H1 (cell line): ENCODE measurements at regions not wholly inside any gene's neighbourhood (a gene's known extent, or its start where the extent isn't known, plus 50 kb on each side); places are given as distances from the start of the nearest gene placed in this dataset.

Experiments used
- CTCF ChIA-PET: fragments of 300-600 bp; sonication (Branson Sonifier 250); formaldehyde crosslinking; loops from one replicate; lab custom pipeline; 2021; ENCODE audit not compliant: partially characterized antibody; lab: Charles Lee
- POLR2A ChIA-PET: fragments of 300-600 bp; sonication (Branson Sonifier 250); formaldehyde crosslinking; loops from one replicate; lab custom pipeline; 2021; ENCODE audit warnings: inconsistent platforms; ENCODE audit not compliant: partially characterized antibody; lab: Charles Lee
- DNase-seq, 2 experiments: peaks; one replicate each; pipeline versions ENCODE4 v3.0.0 to v3.0.0-alpha.2; 2010 to 2022; ENCODE audit warnings: low spot score in 2 of 2, low read depth in 1 of 2, mixed read lengths in 1 of 2
- FAIRE-seq: peaks from 2 replicates; lab custom pipeline; 2011; peaks lifted over from hg19 to GRCh38; lab: Jason Lieb, UNC
- H2AFZ ChIP-seq: 2 replicates; pipeline ENCODE4 v1.8.1; 2012; ENCODE audit warnings: low read length, inconsistent platforms
- H2AK5ac ChIP-seq: 2 replicates; pipeline ENCODE4 v1.6.1; 2013; ENCODE audit warnings: low read depth, low read length
- H2BK120ac ChIP-seq: replicated peaks from 2 replicates; pipeline ENCODE3; 2013; ENCODE audit warnings: low read depth, low read length, inconsistent platforms
- H2BK12ac ChIP-seq: 2 replicates; pipeline ENCODE4 v1.6.1; 2013; ENCODE audit warnings: low read depth, low read length
- H2BK15ac ChIP-seq: 2 replicates; pipeline ENCODE4 v1.6.1; 2013; ENCODE audit warnings: low read length
- H2BK20ac ChIP-seq: 2 replicates; pipeline ENCODE4 v1.6.1; 2013; ENCODE audit warnings: low read length
- H2BK5ac ChIP-seq: 2 replicates; pipeline ENCODE4 v1.6.1; 2013; ENCODE audit warnings: low read depth, low read length
- H3K14ac ChIP-seq: 2 replicates; pipeline ENCODE4 v1.6.1; 2013; ENCODE audit warnings: inconsistent platforms; ENCODE audit not compliant: insufficient read length
- H3K18ac ChIP-seq: 2 replicates; pipeline ENCODE4 v1.6.1; 2013; ENCODE audit warnings: low read length; ENCODE audit errors: extremely low read depth
- H3K23ac ChIP-seq: 2 replicates; pipeline ENCODE4 v1.6.1; 2013; ENCODE audit warnings: inconsistent platforms; ENCODE audit not compliant: insufficient read length
- H3K23me2 ChIP-seq: 2 replicates; pipeline ENCODE4 v1.6.1; 2013; ENCODE audit warnings: low read depth, low read length
- H3K27ac ChIP-seq: 2 replicates; pipeline ENCODE4 v1.6.1; 2011; ENCODE audit warnings: low read depth, low read length, inconsistent platforms
- H3K27me3 ChIP-seq, 4 experiments: replicated peaks in 1 of 4; 1 replicate in 1 of 4; 2 replicates in 3 of 4; pipeline versions ENCODE4 v1.6.1 to v1.8.1; 2011 to 2013; ENCODE audit warnings: low read length in 3 of 4, mild to moderate bottlenecking in 3 of 4, inconsistent platforms in 2 of 4, mixed read lengths in 2 of 4, moderate library complexity in 1 of 4; ENCODE audit not compliant: control insufficient read depth in 3 of 4, insufficient read depth in 3 of 4; ENCODE audit errors: extremely low read depth in 1 of 4
- H3K36me3 ChIP-seq, 4 experiments: 2 replicates each; pipeline versions ENCODE4 v1.6.1 to v1.8.1; 2011 to 2013; ENCODE audit warnings: mild to moderate bottlenecking in 4 of 4, low read length in 3 of 4, moderate library complexity in 2 of 4, control low read depth in 1 of 4, inconsistent platforms in 1 of 4; ENCODE audit not compliant: insufficient read depth in 4 of 4, control insufficient read depth in 2 of 4
- H3K4ac ChIP-seq: replicated peaks from 2 replicates; pipeline ENCODE3; 2013; ENCODE audit warnings: low read length, low read depth, mixed read lengths, inconsistent platforms; ENCODE audit not compliant: insufficient read length
- H3K4me1 ChIP-seq, 4 experiments: replicated peaks in 1 of 4; 1 replicate in 1 of 4; 2 replicates in 3 of 4; pipeline versions ENCODE4 v1.6.1 to v1.8.1; 2011 to 2013; ENCODE audit warnings: low read length in 3 of 4, inconsistent platforms in 2 of 4, mixed read lengths in 1 of 4; ENCODE audit not compliant: insufficient read depth in 4 of 4, control insufficient read depth in 3 of 4
- H3K4me2 ChIP-seq, 2 experiments: 2 replicates each; pipeline versions ENCODE4 v1.6.1 to v1.8.1; 2011 to 2013; ENCODE audit warnings: low read depth in 2 of 2, low read length in 2 of 2, control low read depth in 1 of 2, inconsistent platforms in 1 of 2, mild to moderate bottlenecking in 1 of 2; ENCODE audit not compliant: insufficient read depth in 1 of 2
- H3K4me3 ChIP-seq, 4 experiments: fragments of 200-600, 300-600 bp in 1 of 4; sonication (generic), shearing (Covaris generic), sonication (Bioruptor Twin) in 1 of 4; 2 replicates each; pipeline versions ENCODE4 v1.5.1 to v1.8.1; 2011 to 2016; ENCODE audit warnings: low read length in 4 of 4, low read depth in 3 of 4, control low read depth in 2 of 4, inconsistent platforms in 2 of 4, mild to moderate bottlenecking in 2 of 4, mixed read lengths in 1 of 4, moderate library complexity in 1 of 4; ENCODE audit not compliant: insufficient read depth in 2 of 4; ENCODE audit errors: extremely low read depth in 1 of 4
- H3K56ac ChIP-seq: replicated peaks from 2 replicates; pipeline ENCODE3; 2013; ENCODE audit warnings: low read depth, mild to moderate bottlenecking, mixed read lengths, low read length, inconsistent platforms; ENCODE audit not compliant: insufficient read length
- H3K79me1 ChIP-seq: 2 replicates; pipeline ENCODE4 v1.6.1; 2013; ENCODE audit warnings: low read depth, low read length, control low read depth
- H3K79me2 ChIP-seq, 2 experiments: 2 replicates each; pipeline versions ENCODE4 v1.6.1 to v1.8.1; 2012 to 2013; ENCODE audit warnings: low read length in 2 of 2, mild to moderate bottlenecking in 2 of 2, inconsistent platforms in 1 of 2; ENCODE audit not compliant: insufficient read depth in 2 of 2, control insufficient read depth in 1 of 2
- H3K9ac ChIP-seq, 4 experiments: replicated peaks in 1 of 4; 1 replicate in 1 of 4; 2 replicates in 3 of 4; pipeline versions ENCODE4 v1.6.1 to v1.8.1; 2011 to 2013; ENCODE audit warnings: low read depth in 3 of 4, low read length in 3 of 4, control low read depth in 2 of 4, mild to moderate bottlenecking in 2 of 4, moderate library complexity in 2 of 4, inconsistent platforms in 1 of 4; ENCODE audit errors: extremely low read depth in 1 of 4
- H3K9me3 ChIP-seq, 2 experiments: 2 replicates each; pipeline versions ENCODE4 v1.6.1 to v1.8.1; 2012 to 2013; ENCODE audit warnings: mild to moderate bottlenecking in 2 of 2, moderate library complexity in 2 of 2, control low read depth in 1 of 2, inconsistent platforms in 1 of 2, low read depth in 1 of 2, low read length in 1 of 2, mixed read lengths in 1 of 2; ENCODE audit not compliant: insufficient read depth in 2 of 2
- H4K20me1 ChIP-seq, 2 experiments: replicated peaks in 1 of 2; 2 replicates each; pipeline versions ENCODE3 to v1.8.1; 2011 to 2013; ENCODE audit warnings: inconsistent platforms in 2 of 2, low read length in 2 of 2, mild to moderate bottlenecking in 1 of 2; ENCODE audit not compliant: insufficient read depth in 2 of 2, control insufficient read depth in 1 of 2
- H4K5ac ChIP-seq: 2 replicates; pipeline ENCODE4 v1.6.1; 2013; ENCODE audit warnings: low read length, low read depth, mixed read lengths, inconsistent platforms; ENCODE audit not compliant: insufficient read length
- H4K8ac ChIP-seq: 2 replicates; pipeline ENCODE4 v1.8.0; 2013; ENCODE audit warnings: mild to moderate bottlenecking, moderate library complexity, low read length, inconsistent platforms; ENCODE audit not compliant: insufficient read depth; ENCODE audit errors: extremely low read depth
- H4K91ac ChIP-seq: replicated peaks from 2 replicates; pipeline ENCODE3; 2013; ENCODE audit warnings: low read length, mixed read lengths, inconsistent platforms; ENCODE audit not compliant: insufficient read length
- BACH1 ChIP-seq: IDR thresholded peaks from 2 replicates; pipeline ENCODE4 v1.6.1; 2012; ENCODE audit warnings: low read length, improper control_type of control experiment
- CHD1 ChIP-seq: IDR thresholded peaks from 2 replicates; pipeline ENCODE4 v1.6.1; 2012; ENCODE audit warnings: low read depth, low read length, improper control_type of control experiment
- EGR1 ChIP-seq: IDR thresholded peaks from 2 replicates; pipeline ENCODE4 v1.6.1; 2011; ENCODE audit warnings: low read depth, low read length, borderline replicate concordance
- NANOG ChIP-seq: IDR thresholded peaks from 2 replicates; pipeline ENCODE4 v1.6.1; 2011; ENCODE audit warnings: low read length, low read depth, mild to moderate bottlenecking, inconsistent platforms; ENCODE audit not compliant: insufficient read depth, poor library complexity, severe bottlenecking
- POU5F1 ChIP-seq: IDR thresholded peaks from 2 replicates; pipeline ENCODE4 v1.6.1; 2011; ENCODE audit warnings: low read depth, mild to moderate bottlenecking, low read length, moderate library complexity
- RNF2 ChIP-seq: fragments of 200-900, 300-1000 bp; sonication (generic); IDR thresholded peaks from 2 replicates; pipeline ENCODE4 v1.7.1; 2016; ENCODE audit warnings: borderline replicate concordance, low read depth, mild to moderate bottlenecking, antibody characterized with exemption, low read length; ENCODE audit not compliant: poor library complexity, severe bottlenecking; ENCODE audit errors: missing control alignments
- SIN3A ChIP-seq, 2 experiments: IDR thresholded peaks in 1 of 2; conservative IDR thresholded peaks in 1 of 2; 2 replicates each; pipeline ENCODE4 v1.6.1; 2011 to 2012; ENCODE audit warnings: low read length in 2 of 2, improper control_type of control experiment in 1 of 2, low read depth in 1 of 2, mild to moderate bottlenecking in 1 of 2
- TBP ChIP-seq: IDR thresholded peaks from 2 replicates; pipeline ENCODE4 v1.6.1; 2011; ENCODE audit warnings: low read depth, low read length, improper control_type of control experiment
- TCF12 ChIP-seq: IDR thresholded peaks from 2 replicates; pipeline ENCODE4 v1.6.1; 2011; ENCODE audit warnings: low read depth, mild to moderate bottlenecking, low read length
- WGBS, 2 experiments: shearing (Covaris generic) in 1 of 2; methylation state at CpG; one replicate each; pipeline versions ENCODE4 v1.1.6 to v1.1.7; 2013 to 2015; ENCODE audit warnings: low lambda C conversion rate in 2 of 2, mixed read lengths in 2 of 2, inconsistent platforms in 1 of 2, low coverage in 1 of 2, missing lambda C conversion rate in 1 of 2; ENCODE audit not compliant: insufficient replicate concordance in 2 of 2, insufficient coverage in 1 of 2, insufficient read length in 1 of 2; ENCODE audit errors: extremely low coverage in 1 of 2, missing lambda C conversion rate in 1 of 2; 5-methylcytosine and 5-hydroxymethylcytosine counted together

- H3K4ac ChIP-seq, result no peak overlapping the region
- H2AK5ac ChIP-seq, result no peak overlapping the region
- no peaks in the 10 kb centered on the region for H3K27me3 ChIP-seq
- H3K9me3 ChIP-seq, result no peaks in the 10 kb centered on the region; a peak in 1 of 4 replicates
- H3K14ac ChIP-seq, result no peak overlapping the region
- WGBS, 2 experiments, result 100% methylated on average over 1 of the region's 1 CpG; no CpG with 5 or more reads in 1 of the 2 experiments
- no peak overlapping the region for H4K8ac ChIP-seq
- no peaks in the 10 kb centered on the region for H3K36me3 ChIP-seq
- no peak overlapping the region for H2BK15ac ChIP-seq
- no peaks in the 10 kb centered on the region for H3K79me1 ChIP-seq
- H2BK20ac ChIP-seq, result no peak overlapping the region
- no peak overlapping the region for H2BK5ac ChIP-seq
- H3K4me2 ChIP-seq, result no peak overlapping the region
- no peaks in the 10 kb centered on the region; a peak in 1 of 7 replicates for H3K4me1 ChIP-seq
- CTCF ChIA-PET, result no interaction called here
- H3K23me2 ChIP-seq, result no peaks in the 10 kb centered on the region
- H3K79me2 ChIP-seq, result no peaks in the 10 kb centered on the region
- no peak overlapping the region for H3K56ac ChIP-seq
- H2BK120ac ChIP-seq, result no peak overlapping the region
- no peak overlapping the region for H3K23ac ChIP-seq
- H4K5ac ChIP-seq, result no peak overlapping the region
- H3K9ac ChIP-seq, result no peak overlapping the region
- no peak for DNase-seq
- H2AFZ ChIP-seq, result no peak overlapping the region
- POLR2A ChIA-PET, result no interaction called here
- no peak overlapping the region for H3K27ac ChIP-seq
- TF ChIP-seq SIN3A (conservative IDR thresholded peaks at IDR 0.05 in 1 of 2, IDR thresholded peaks at IDR 0.05 in 1 of 2; ENCODE audit: low read depth in 1 of 2, low read length in 2 of 2), result no peak
- no peak for TF ChIP-seq TBP
- TF ChIP-seq POU5F1, result no peak
- TF ChIP-seq EGR1, result no peak
- no peak for TF ChIP-seq NANOG
- no peak for TF ChIP-seq TCF12
- TF ChIP-seq BACH1, result no peak
- no peak for TF ChIP-seq RNF2
- no peak for TF ChIP-seq CHD1
- no peak overlapping the region for H2BK12ac ChIP-seq
- H3K18ac ChIP-seq, result no peak overlapping the region
- H4K20me1 ChIP-seq, result no peaks in the 10 kb centered on the region
- H4K91ac ChIP-seq, result no peak overlapping the region
- no peak for FAIRE-seq
- no peak overlapping the region for H3K4me3 ChIP-seq
These were observed 154.3 kb upstream of the GNAI1 start for GRCh38 chr7:79980376-79980775.
